Fibroblast of lung (primary cell): ENCODE measurements at regions not wholly inside any gene's neighbourhood (a gene's known extent, or its start where the extent isn't known, plus 50 kb on each side); places are given as distances from the start of the nearest gene placed in this dataset.

Experiments used
- DNase-seq, 2 donors: peaks; one replicate each; pipeline versions ENCODE4 v3.0.0 to v3.0.0-alpha.2; 2010; ENCODE audit warnings: low read depth in 2 of 2
- H2AFZ ChIP-seq: 2 replicates; pipeline ENCODE4 v1.5.1; 2012; ENCODE audit warnings: low read length, control low read depth, inconsistent platforms
- H3K27ac ChIP-seq: 2 replicates; pipeline ENCODE4 v1.5.1; 2011; ENCODE audit warnings: low read length, control low read depth; ENCODE audit not compliant: insufficient read depth
- H3K27me3 ChIP-seq: 2 replicates; pipeline ENCODE4 v1.5.1; 2011; ENCODE audit warnings: mild to moderate bottlenecking, low read length; ENCODE audit not compliant: control insufficient read depth, insufficient read depth
- H3K36me3 ChIP-seq: 2 replicates; pipeline ENCODE4 v1.5.1; 2011; ENCODE audit warnings: low read length; ENCODE audit not compliant: control insufficient read depth, insufficient read depth
- H3K4me1 ChIP-seq: 2 replicates; pipeline ENCODE4 v1.5.1; 2011; ENCODE audit warnings: low read length; ENCODE audit not compliant: control insufficient read depth, insufficient read depth; ENCODE audit errors: extremely low read depth
- H3K4me2 ChIP-seq: 2 replicates; pipeline ENCODE4 v1.5.1; 2011; ENCODE audit warnings: low read length, control low read depth; ENCODE audit not compliant: insufficient read depth; ENCODE audit errors: extremely low read depth
- H3K4me3 ChIP-seq, 4 experiments: fragments of 200-600 bp in 1 of 4; sonication (generic) in 1 of 4; replicated peaks in 1 of 4; 2 replicates each; pipeline ENCODE4 v1.5.1; 2011 to 2016; ENCODE audit warnings: low read length in 4 of 4, low read depth in 3 of 4, mild to moderate bottlenecking in 3 of 4, control low read depth in 2 of 4, inconsistent platforms in 1 of 4, mixed read lengths in 1 of 4; ENCODE audit not compliant: insufficient read depth in 1 of 4; ENCODE audit errors: control extremely low read depth in 1 of 4
- H3K79me2 ChIP-seq: 2 replicates; pipeline ENCODE4 v1.5.1; 2012; ENCODE audit warnings: mild to moderate bottlenecking, low read length, inconsistent platforms; ENCODE audit not compliant: control insufficient read depth, insufficient read depth
- H3K9ac ChIP-seq: 2 replicates; pipeline ENCODE4 v1.5.1; 2011; ENCODE audit warnings: mild to moderate bottlenecking, low read length, control low read depth; ENCODE audit not compliant: insufficient read depth
- H3K9me3 ChIP-seq: 2 replicates; pipeline ENCODE4 v1.5.1; 2012; ENCODE audit warnings: low read depth, low read length; ENCODE audit not compliant: control insufficient read depth, insufficient read depth
- H4K20me1 ChIP-seq: 2 replicates; pipeline ENCODE4 v1.5.1; 2011; ENCODE audit warnings: low read length; ENCODE audit not compliant: control insufficient read depth, insufficient read depth; ENCODE audit errors: extremely low read depth
- CTCF ChIP-seq, 2 donors: IDR thresholded peaks in 1 of 2; conservative IDR thresholded peaks in 1 of 2; 1 replicate in 1 of 2; 2 replicates in 1 of 2; pipeline ENCODE4 v1.5.1; 2011 to 2012; ENCODE audit warnings: low read length in 2 of 2, control low read depth in 1 of 2, inconsistent platforms in 1 of 2, low read depth in 1 of 2, mild to moderate bottlenecking in 1 of 2
- EZH2 ChIP-seq: IDR thresholded peaks from 2 replicates; pipeline ENCODE4 v1.5.1; 2012; ENCODE audit warnings: low read length, control low read depth, mild to moderate bottlenecking; ENCODE audit errors: missing control alignments

GRCh38 chr3:178288074-178288473 lies 248.2 kb upstream of the KCNMB2 start:
- no peaks in the 10 kb centered on the region for H3K9me3 ChIP-seq
- no peaks in the 10 kb centered on the region for H3K36me3 ChIP-seq
- no peak overlapping the region for H3K4me2 ChIP-seq
- no peaks in the 10 kb centered on the region for H4K20me1 ChIP-seq
- no peak overlapping the region for H3K27ac ChIP-seq
- H2AFZ ChIP-seq, result no peak overlapping the region
- no peak overlapping the region for H3K9ac ChIP-seq
- TF ChIP-seq CTCF (conservative IDR thresholded peaks at IDR 0.05 in 1 of 2, IDR thresholded peaks at IDR 0.05 in 1 of 2; ENCODE audit: low read depth in 1 of 2, low read length in 2 of 2), result no peak
- TF ChIP-seq EZH2, result no peak
- DNase-seq, result no peak
- H3K4me3 ChIP-seq, result no peak overlapping the region
- H3K4me1 ChIP-seq, result peaks cover 2% of the 10 kb centered on the region
- H3K79me2 ChIP-seq, result no peaks in the 10 kb centered on the region
- no peaks in the 10 kb centered on the region for H3K27me3 ChIP-seq

- no peaks in the 10 kb centered on the region for H3K9me3 ChIP-seq
- H3K4me1 ChIP-seq, result peaks cover 2% of the 10 kb centered on the region
- H3K4me3 ChIP-seq, result no peak overlapping the region
- H4K20me1 ChIP-seq, result no peaks in the 10 kb centered on the region
- peak overlapping the region; percentile 62 for H3K4me2 ChIP-seq
- H3K27me3 ChIP-seq, result no peaks in the 10 kb centered on the region
- no peaks in the 10 kb centered on the region for H3K36me3 ChIP-seq
- no peak overlapping the region for H3K9ac ChIP-seq
- no peak overlapping the region for H3K27ac ChIP-seq
- H2AFZ ChIP-seq, result peak overlapping the region; percentile 50
- peak in 1 of 2 donors; percentile 92 for DNase-seq
- TF ChIP-seq EZH2, result no peak
- no peaks in the 10 kb centered on the region for H3K79me2 ChIP-seq
Measured at GRCh38 chr3:178289544-178290160, 246.6 kb upstream of the KCNMB2 start.

GRCh38 chr3:178291574-178292370 lies 244.5 kb upstream of the KCNMB2 start:
- H4K20me1 ChIP-seq, result no peaks in the 10 kb centered on the region
- no peak for TF ChIP-seq EZH2
- no peak for TF ChIP-seq CTCF (conservative IDR thresholded peaks at IDR 0.05 in 1 of 2, IDR thresholded peaks at IDR 0.05 in 1 of 2; ENCODE audit: low read depth in 1 of 2, low read length in 2 of 2)
- no peaks in the 10 kb centered on the region for H3K9me3 ChIP-seq
- no peaks in the 10 kb centered on the region for H3K79me2 ChIP-seq
- no peak overlapping the region for H3K27ac ChIP-seq
- H3K27me3 ChIP-seq, result no peaks in the 10 kb centered on the region
- DNase-seq, result no peak
- no peak overlapping the region for H3K9ac ChIP-seq
- no peak overlapping the region for H3K4me2 ChIP-seq
- H3K4me1 ChIP-seq, result peaks cover 2% of the 10 kb centered on the region
- no peaks in the 10 kb centered on the region for H3K36me3 ChIP-seq
- H2AFZ ChIP-seq, result no peak overlapping the region
- no peak overlapping the region for H3K4me3 ChIP-seq
